Mucosa of stomach (tissue), 1 donor: ENCODE measurements at regions not wholly inside any gene's neighbourhood (a gene's known extent, or its start where the extent isn't known, plus 50 kb on each side); places are given as distances from the start of the nearest gene placed in this dataset.

Source experiments
- H3K27me3 ChIP-seq: one replicate; pipeline ENCODE4 v1.7.0; 2013; ENCODE audit warnings: mild to moderate bottlenecking, low read length; ENCODE audit not compliant: control insufficient read depth, insufficient read depth
- H3K36me3 ChIP-seq: one replicate; pipeline ENCODE4 v1.7.0; 2013; ENCODE audit warnings: low read length; ENCODE audit not compliant: control insufficient read depth, insufficient read depth
- H3K4me1 ChIP-seq: one replicate; pipeline ENCODE4 v1.7.0; 2013; ENCODE audit warnings: mild to moderate bottlenecking, low read length; ENCODE audit not compliant: control insufficient read depth, insufficient read depth
- H3K4me3 ChIP-seq: one replicate; pipeline ENCODE4 v1.7.0; 2013; ENCODE audit warnings: low read length
- H3K9ac ChIP-seq: one replicate; pipeline ENCODE4 v1.7.0; 2013; ENCODE audit warnings: mild to moderate bottlenecking, low read length, moderate library complexity
- H3K9me3 ChIP-seq: one replicate; pipeline ENCODE4 v1.7.0; 2013; ENCODE audit warnings: mild to moderate bottlenecking, low read length, moderate library complexity; ENCODE audit not compliant: control insufficient read depth
- donor health status: Pancreatic carcinoma.

DNA sequence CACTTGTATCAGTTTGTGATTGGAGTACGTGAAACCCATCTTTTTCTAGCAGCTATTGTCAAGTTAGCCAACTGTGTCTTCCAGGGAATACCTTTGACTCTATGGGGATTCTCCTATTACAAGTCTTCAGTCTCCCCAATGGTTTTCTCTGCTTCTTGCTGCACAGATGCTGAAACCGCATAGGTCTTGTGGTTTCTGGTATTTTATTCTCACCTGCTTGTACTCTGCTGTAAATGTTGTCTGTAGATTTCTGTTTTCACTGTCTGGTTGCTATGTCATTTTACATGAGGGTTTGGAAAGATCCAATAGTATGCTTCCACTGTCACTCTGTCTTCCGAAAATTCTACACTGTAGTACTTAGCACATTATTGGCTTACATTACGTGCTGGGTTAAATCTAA is 1196.9 kb upstream of the C9orf72 start:
- no peaks in the 10 kb centered on the region for H3K9me3 ChIP-seq
- no peak overlapping the region for H3K4me3 ChIP-seq
- no peaks in the 10 kb centered on the region for H3K4me1 ChIP-seq
- no peaks in the 10 kb centered on the region for H3K27me3 ChIP-seq
- H3K9ac ChIP-seq: no peak overlapping the region
- H3K36me3 ChIP-seq: no peaks in the 10 kb centered on the region

DNA sequence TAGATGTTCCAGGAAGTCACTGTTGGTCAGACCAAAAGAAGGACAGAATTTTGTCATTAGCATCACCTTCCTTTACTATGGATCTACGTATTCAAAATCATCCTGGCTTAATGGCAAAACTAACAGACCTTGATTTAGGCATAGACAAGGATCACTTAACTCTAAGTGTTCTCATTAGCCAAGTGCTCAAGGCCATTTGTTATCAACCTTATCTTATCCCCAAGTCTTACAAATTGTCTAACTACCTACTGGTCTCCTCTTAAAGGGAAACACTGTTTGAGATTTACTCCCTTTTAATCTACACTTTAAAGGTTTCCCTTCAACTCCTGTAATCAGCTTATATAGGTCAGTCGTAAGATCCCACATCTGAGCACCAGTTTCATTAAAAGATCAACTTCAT is 1197.5 kb upstream of the C9orf72 start:
- Histone ChIP-seq H3K9ac (no peak overlapping the region), H3K27me3 (no peaks in the 10 kb centered on the region), H3K4me3 (no peak overlapping the region), H3K36me3 (no peaks in the 10 kb centered on the region), H3K9me3 (no peaks in the 10 kb centered on the region), H3K4me1 (no peaks in the 10 kb centered on the region)

DNA sequence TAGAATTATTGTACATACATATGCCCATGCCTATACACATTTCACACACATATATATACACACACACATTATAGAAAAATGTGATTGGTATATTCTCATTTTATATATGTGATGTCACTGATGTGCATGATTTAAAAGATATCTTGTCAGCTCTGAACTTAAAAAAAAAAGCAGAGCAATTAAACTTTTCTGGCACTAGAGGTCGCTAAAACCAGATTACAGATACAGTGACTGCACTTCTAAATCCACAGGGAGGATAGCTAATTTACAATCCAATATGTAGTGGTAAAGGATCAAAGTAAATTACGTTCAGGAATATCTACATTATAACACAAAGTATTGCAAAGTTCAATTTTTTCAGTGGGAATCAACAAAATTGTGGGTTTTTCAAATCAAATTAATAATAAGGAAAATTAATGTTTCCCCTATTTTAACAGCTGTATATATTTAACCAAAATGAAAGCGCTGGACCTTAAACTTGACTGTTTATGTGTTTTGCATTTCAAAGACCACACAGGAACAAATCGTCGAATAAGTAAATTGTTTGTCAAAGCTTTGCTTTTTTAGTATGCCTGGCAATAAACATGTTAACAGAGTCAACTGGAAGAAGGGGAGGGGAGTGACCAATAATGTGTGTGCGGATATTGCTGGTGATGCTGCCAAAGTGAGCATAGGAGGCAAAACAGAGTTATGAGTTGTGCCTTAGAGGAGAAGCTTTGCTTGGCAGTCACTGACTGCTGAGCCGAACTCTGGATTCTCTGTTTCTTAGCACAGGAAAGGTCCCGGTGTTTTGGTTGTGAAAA is 1201.4 kb upstream of the C9orf72 start:
- Histone ChIP-seq H3K4me3 (no peak overlapping the region), H3K36me3 (no peaks in the 10 kb centered on the region), H3K4me1 (no peaks in the 10 kb centered on the region), H3K9me3 (no peaks in the 10 kb centered on the region), H3K27me3 (no peaks in the 10 kb centered on the region), H3K9ac (no peak overlapping the region)

DNA sequence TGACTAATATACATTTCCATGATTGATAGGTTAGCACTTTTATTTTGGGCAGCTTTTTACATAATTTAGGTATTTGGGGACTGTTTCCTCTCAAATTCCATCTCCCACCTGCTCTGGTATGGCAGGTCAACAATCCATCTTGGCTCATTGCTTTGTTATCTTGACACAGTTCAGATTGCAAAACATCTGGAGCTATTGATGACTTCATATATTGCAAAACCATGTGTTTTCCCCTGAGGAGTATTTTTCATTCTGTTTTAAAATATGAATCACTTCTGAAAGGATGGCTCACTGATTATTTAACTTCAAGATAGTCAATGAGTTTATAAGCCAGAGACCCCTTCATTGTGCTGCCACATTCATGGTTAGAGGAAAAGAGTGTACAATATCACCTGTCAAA is 1206.0 kb upstream of the C9orf72 start:
- no peak overlapping the region for H3K9ac ChIP-seq
- H3K4me3 ChIP-seq: no peak overlapping the region
- H3K36me3 ChIP-seq: no peaks in the 10 kb centered on the region
- H3K4me1 ChIP-seq: no peaks in the 10 kb centered on the region
- no peaks in the 10 kb centered on the region for H3K27me3 ChIP-seq
- no peaks in the 10 kb centered on the region for H3K9me3 ChIP-seq

DNA sequence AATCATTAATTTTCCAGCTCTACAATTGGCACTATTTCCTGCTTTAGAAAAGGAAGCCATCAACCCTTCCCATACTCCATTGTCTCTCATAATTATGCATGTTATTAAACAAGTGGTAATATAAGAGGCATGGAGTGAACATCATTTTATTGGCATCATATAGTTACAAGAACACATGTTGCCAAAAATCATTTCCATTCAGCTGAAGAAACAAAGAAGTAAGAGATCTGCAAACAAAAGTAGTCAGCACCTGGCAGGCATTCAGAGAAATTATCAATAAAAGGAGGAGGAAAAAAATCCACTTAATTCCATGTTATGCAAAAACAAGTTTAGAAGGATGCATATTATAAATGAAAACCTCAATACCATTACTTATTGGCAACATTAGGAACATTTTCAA is 1208.2 kb upstream of the C9orf72 start:
- H3K9me3 ChIP-seq: no peaks in the 10 kb centered on the region

DNA sequence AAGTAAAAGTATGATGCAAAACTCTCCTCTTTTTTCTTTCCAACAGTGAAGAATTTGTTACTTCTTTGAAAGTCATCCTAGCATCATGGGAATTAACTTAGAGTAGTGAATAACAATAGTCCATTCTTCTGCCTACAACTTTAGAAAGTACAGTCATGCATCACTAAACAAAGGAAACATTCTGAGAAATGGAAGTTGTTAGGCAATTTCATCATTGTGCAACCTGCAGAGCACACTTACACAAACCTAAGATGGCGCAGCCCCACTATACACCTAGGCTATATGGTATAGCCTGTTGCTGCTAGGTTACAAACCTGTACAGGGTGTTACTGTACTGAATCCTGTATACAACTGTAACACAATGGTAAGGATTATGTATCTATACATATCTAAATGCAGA is 1209.3 kb upstream of the C9orf72 start:
- Histone ChIP-seq H3K9ac (no peak overlapping the region), H3K36me3 (no peaks in the 10 kb centered on the region), H3K9me3 (no peaks in the 10 kb centered on the region), H3K27me3 (no peaks in the 10 kb centered on the region), H3K4me1 (no peaks in the 10 kb centered on the region), H3K4me3 (no peak overlapping the region)

More for the DNA sequence above, 1208.2 kb upstream of the C9orf72 start:
- no peak overlapping the region for H3K4me3 ChIP-seq
- no peaks in the 10 kb centered on the region for H3K27me3 ChIP-seq
- no peaks in the 10 kb centered on the region for H3K4me1 ChIP-seq
- H3K9ac ChIP-seq: no peak overlapping the region
- no peaks in the 10 kb centered on the region for H3K36me3 ChIP-seq

DNA sequence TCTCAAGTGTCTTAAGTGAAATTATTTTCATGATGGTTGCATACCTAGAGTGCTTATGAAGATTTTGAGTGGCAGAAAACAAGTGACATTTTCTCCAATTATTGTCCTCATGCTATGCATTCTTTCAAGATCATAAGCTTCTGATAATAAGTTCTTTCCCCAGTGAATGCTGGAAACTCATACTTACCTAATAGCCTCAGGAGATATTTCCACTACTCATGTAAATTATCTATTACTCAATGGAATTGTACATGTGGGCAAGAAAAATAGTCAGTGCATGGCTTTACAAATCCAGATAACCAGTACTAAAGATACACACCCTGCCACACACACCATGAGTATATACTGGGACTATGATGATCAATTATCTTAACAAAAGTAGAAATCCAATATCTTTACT is 1219.4 kb upstream of the C9orf72 start:
- no peaks in the 10 kb centered on the region for H3K9me3 ChIP-seq
- H3K9ac ChIP-seq: no peak overlapping the region
- H3K36me3 ChIP-seq: no peaks in the 10 kb centered on the region

DNA sequence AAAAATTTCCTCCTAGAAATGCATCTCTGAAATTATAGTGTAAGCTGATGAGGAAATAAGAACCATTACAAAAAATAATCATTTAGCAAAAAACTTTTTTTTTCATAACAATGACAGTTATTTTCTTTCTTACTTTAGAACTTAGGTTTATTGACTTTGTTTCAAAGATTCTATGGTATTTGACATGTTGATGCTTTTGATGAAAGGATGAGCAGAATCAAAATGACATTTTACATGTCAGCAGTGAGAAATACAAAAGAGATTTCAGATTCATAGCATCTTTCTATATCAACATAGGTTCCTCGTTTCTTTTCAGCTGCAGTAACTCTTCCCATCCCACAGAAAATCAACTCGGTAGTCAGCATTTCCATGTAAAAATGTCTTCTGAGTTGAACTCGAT is 1226.6 kb upstream of the C9orf72 start:
- no peaks in the 10 kb centered on the region for H3K4me1 ChIP-seq
- no peaks in the 10 kb centered on the region for H3K27me3 ChIP-seq
- no peaks in the 10 kb centered on the region for H3K36me3 ChIP-seq
- no peaks in the 10 kb centered on the region for H3K9me3 ChIP-seq
- H3K4me3 ChIP-seq: no peak overlapping the region
- H3K9ac ChIP-seq: no peak overlapping the region

More for the DNA sequence above, 1219.4 kb upstream of the C9orf72 start:
- H3K4me1 ChIP-seq: no peaks in the 10 kb centered on the region
- no peaks in the 10 kb centered on the region for H3K27me3 ChIP-seq
- no peak overlapping the region for H3K4me3 ChIP-seq

DNA sequence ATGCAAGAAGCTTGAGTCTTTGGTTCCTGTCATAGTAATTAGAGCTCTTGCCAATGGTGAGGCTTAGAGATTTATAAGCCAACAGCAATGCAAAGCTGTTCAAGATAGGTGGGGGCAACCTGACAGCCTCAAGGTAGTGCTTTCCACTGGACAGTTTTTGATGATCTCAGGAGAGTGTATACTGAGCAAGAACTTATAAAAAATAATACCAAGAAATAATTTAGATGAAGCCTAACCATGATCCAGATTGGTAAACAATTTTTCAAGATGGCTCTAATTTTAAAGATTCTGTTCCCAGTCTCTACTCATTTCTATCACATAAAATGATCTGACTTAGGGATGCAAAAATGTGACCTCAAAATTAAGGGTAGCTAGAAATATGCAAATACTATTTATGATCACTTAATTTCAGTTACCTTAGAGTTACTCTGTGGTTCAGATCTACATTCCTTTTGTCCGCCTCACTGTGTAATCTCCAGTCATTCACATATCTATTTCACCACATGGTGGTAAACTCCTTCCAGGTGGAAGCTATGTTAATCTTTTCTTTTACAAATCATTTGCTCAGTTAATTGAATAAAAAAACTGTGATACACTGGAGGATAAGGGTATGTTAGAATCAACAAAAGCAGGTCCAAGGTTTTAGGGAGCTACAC is 1228.0 kb upstream of the C9orf72 start:
- H3K4me1 ChIP-seq: no peaks in the 10 kb centered on the region
- no peak overlapping the region for H3K9ac ChIP-seq
- no peaks in the 10 kb centered on the region for H3K27me3 ChIP-seq
- H3K4me3 ChIP-seq: no peak overlapping the region
- no peaks in the 10 kb centered on the region for H3K36me3 ChIP-seq
- no peaks in the 10 kb centered on the region for H3K9me3 ChIP-seq

DNA sequence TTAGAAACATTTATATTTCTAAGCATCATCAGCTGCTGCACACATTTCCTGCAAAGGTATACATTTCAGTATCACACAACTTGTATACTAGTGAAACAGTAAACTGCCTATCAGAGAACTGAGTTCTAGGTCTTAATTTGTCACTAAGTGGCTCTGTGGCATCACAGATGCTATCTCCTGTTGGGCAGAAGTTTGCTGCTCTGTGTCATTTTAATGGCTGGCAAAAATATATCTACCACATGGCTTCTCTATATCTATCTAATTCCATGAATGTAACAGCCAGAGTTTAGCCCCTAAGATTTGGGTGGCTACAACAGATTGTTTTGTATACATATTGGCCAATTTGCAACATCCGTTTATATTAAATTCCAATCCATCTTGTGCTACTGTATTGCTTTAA is 1231.9 kb upstream of the C9orf72 start:
- H3K9ac ChIP-seq: no peak overlapping the region
- no peaks in the 10 kb centered on the region for H3K4me1 ChIP-seq

DNA sequence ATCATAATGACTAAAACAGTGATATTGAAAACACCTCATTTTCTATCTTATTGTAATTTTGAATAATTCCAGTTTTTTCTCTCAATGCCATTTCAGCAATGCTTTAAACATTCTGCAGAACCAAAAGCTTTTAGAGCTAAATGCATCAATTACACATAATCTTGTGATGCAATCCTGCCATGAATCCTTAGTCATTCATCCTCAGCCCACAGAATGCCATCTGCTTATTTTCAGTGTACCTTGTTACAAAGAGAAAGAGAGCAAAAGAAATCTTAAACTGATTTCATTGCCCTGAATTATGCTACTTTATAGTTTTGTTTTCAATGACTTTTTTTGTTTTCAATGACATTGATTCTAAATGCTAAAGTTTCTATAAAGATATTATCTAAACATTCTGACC is 1234.8 kb upstream of the C9orf72 start:
- H3K4me1 ChIP-seq: no peaks in the 10 kb centered on the region
- H3K9me3 ChIP-seq: no peaks in the 10 kb centered on the region
- H3K9ac ChIP-seq: no peak overlapping the region
- no peaks in the 10 kb centered on the region for H3K27me3 ChIP-seq
- H3K4me3 ChIP-seq: no peak overlapping the region
- no peaks in the 10 kb centered on the region for H3K36me3 ChIP-seq

More for the DNA sequence above, 1231.9 kb upstream of the C9orf72 start:
- Histone ChIP-seq H3K36me3 (no peaks in the 10 kb centered on the region), H3K9me3 (no peaks in the 10 kb centered on the region), H3K27me3 (no peaks in the 10 kb centered on the region), H3K4me3 (no peak overlapping the region)

DNA sequence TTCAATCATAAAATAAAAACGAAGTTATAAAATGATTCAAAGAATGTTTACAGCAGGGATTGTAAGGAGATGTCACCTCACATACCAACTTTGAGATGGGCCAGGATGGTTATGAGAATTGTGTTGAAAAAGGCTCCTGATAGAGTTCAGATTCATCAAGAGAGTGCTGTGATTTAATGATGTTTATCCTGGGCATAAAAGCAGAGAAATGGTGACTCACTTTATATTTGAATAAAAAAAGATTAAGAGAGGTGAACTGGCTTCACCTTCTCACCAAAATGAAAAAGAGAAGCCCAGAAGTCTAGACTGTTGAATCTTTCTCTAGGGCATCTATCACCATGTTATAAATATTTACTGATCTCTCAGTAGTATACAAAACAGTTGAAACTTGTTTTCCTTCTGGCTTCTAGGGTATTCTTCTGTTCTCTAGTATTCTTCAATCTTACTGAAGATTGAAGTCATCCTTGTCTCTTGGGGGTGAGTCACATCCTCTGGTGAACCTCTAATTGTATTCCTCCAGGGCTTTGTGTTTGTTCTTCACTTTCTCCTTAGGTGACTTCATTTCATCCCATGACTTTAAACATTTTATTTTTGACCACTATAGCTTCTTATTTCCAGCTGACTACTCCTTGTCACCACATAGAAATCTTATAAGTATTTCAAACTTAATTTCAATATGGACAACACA is 1237.3 kb upstream of the C9orf72 start:
- Histone ChIP-seq H3K9me3 (no peaks in the 10 kb centered on the region), H3K9ac (no peak overlapping the region), H3K36me3 (no peaks in the 10 kb centered on the region), H3K4me3 (no peak overlapping the region), H3K27me3 (no peaks in the 10 kb centered on the region), H3K4me1 (no peaks in the 10 kb centered on the region)
